ENCODE measurements at regions not wholly inside any gene's neighbourhood (a gene's known extent, or its start where the extent isn't known, plus 50 kb on each side); places are given as distances from the start of the nearest gene placed in this dataset.

- no peak overlapping the region for H3K4me3 ChIP-seq (ENCODE audit: low read length)
- DNase-seq (ENCODE audit: low read depth), result no peak
- no peak for TF ChIP-seq CTCF (IDR thresholded peaks at IDR 0.05; ENCODE audit: insufficient read depth, low read depth, low read length, missing control alignments)
Observed at GRCh38 chr4:131084997-131085396, 1989.0 kb downstream of the C4orf33 start.

GRCh38 chr4:131091896-131092295 lies 1995.9 kb downstream of the C4orf33 start:
- peak; percentile 45 for TF ChIP-seq CTCF (IDR thresholded peaks at IDR 0.05; ENCODE audit: insufficient read depth, low read depth, low read length, missing control alignments)
- peak; percentile 63 for DNase-seq (ENCODE audit: low read depth)
- H3K4me3 ChIP-seq (ENCODE audit: low read length), result no peak overlapping the region

- no peak overlapping the region for H3K4me3 ChIP-seq (ENCODE audit: low read length)
- peak; percentile 71 for DNase-seq (ENCODE audit: low read depth)
- TF ChIP-seq CTCF (IDR thresholded peaks at IDR 0.05; ENCODE audit: insufficient read depth, low read depth, low read length, missing control alignments), result no peak
Observed at GRCh38 chr4:131093303-131093702, 1997.4 kb downstream of the C4orf33 start.

GRCh38 chr4:131098976-131099375 lies 2003.0 kb downstream of the C4orf33 start:
- no peak for TF ChIP-seq CTCF (IDR thresholded peaks at IDR 0.05; ENCODE audit: insufficient read depth, low read depth, low read length, missing control alignments)
- no peak for DNase-seq (ENCODE audit: low read depth)
- no peak overlapping the region for H3K4me3 ChIP-seq (ENCODE audit: low read length)

GRCh38 chr4:131113273-131113672 lies 2017.3 kb downstream of the C4orf33 start:
- no peak for TF ChIP-seq CTCF (IDR thresholded peaks at IDR 0.05; ENCODE audit: insufficient read depth, low read depth, low read length, missing control alignments)
- no peak for DNase-seq (ENCODE audit: low read depth)
- H3K4me3 ChIP-seq (ENCODE audit: low read length), result no peak overlapping the region

GRCh38 chr4:131113704-131114103 lies 2017.8 kb downstream of the C4orf33 start:
- TF ChIP-seq CTCF (IDR thresholded peaks at IDR 0.05; ENCODE audit: insufficient read depth, low read depth, low read length, missing control alignments), result no peak
- no peak overlapping the region for H3K4me3 ChIP-seq (ENCODE audit: low read length)
- no peak for DNase-seq (ENCODE audit: low read depth)

- TF ChIP-seq CTCF (IDR thresholded peaks at IDR 0.05; ENCODE audit: insufficient read depth, low read depth, low read length, missing control alignments), result no peak
- DNase-seq (ENCODE audit: low read depth), result no peak
- H3K4me3 ChIP-seq (ENCODE audit: low read length), result no peak overlapping the region
Observed at GRCh38 chr4:131119661-131120060, 2023.7 kb downstream of the C4orf33 start.
